ENCODE measurements at regions not wholly inside any gene's neighbourhood (a gene's known extent, or its start where the extent isn't known, plus 50 kb on each side); places are given as distances from the start of the nearest gene placed in this dataset.

DNA sequence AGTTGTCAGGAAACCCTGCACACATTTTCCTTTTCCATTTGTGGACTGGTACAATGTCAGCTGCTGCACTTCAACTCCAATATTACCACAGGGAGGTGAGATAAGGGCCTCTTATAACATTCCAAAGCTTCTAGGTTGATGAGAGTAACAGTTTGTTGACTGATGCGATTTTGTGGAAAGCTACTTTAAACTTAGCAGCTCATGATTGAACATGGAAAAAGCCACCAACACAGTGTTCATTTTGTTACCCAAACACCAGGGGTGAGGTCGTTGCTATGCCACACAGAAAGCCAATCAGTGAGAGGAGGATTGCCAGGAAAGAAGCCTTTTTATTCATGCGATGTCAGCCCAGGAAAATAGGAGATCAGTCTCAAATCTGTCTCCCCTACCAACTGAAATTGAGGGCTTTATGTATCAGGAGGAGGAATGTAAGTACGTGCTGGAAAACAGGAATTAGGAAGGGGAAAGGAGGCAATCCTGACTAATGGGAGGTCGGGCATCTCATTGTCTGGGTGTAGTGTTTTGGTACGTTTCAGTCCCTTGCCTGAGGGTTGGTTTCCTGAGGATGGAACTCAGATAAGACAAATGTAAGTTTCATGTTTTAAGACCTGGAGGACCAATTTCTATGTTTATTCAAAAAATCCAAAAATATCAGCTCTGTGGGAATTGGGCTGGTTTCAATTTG lies 92.7 kb upstream of the PLEKHA5 start:
- no TSS peak for BruUV-seq (replicated peaks)
- peaks cover 9% of the 10 kb centered on the region for H3K9me3 Mint-ChIP-seq (ENCODE audit: low read depth, unreplicated experiment)
- DNase-seq, result no peak
- CTCF ChIA-PET, result interaction anchor here (0.9 to 1.2 kb wide), 2 partner anchors 34 to 95 kb away, joined by 3 to 5 read pairs; no protein-coding TSS in a partner anchor
- intact Hi-C loops (cut with micrococcal nuclease; ENCODE audit: unreplicated experiment), result no loop called here
- H3K36me3 Mint-ChIP-seq (ENCODE audit: insufficient read depth, unreplicated experiment), result no peaks in the 10 kb centered on the region
- H3K27ac Mint-ChIP-seq (ENCODE audit: unreplicated experiment), result no peak overlapping the region
- peaks cover 18% of the 10 kb centered on the region for H3K4me1 Mint-ChIP-seq (ENCODE audit: low read depth, unreplicated experiment)
- TF ChIP-seq, protein P1, sequence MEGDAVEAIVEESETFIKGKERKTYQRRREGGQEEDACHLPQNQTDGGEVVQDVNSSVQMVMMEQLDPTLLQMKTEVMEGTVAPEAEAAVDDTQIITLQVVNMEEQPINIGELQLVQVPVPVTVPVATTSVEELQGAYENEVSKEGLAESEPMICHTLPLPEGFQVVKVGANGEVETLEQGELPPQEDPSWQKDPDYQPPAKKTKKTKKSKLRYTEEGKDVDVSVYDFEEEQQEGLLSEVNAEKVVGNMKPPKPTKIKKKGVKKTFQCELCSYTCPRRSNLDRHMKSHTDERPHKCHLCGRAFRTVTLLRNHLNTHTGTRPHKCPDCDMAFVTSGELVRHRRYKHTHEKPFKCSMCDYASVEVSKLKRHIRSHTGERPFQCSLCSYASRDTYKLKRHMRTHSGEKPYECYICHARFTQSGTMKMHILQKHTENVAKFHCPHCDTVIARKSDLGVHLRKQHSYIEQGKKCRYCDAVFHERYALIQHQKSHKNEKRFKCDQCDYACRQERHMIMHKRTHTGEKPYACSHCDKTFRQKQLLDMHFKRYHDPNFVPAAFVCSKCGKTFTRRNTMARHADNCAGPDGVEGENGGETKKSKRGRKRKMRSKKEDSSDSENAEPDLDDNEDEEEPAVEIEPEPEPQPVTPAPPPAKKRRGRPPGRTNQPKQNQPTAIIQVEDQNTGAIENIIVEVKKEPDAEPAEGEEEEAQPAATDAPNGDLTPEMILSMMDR (IDR thresholded peaks at IDR 0.05; ENCODE audit: unreplicated experiment), result no peak
- no peak overlapping the region for H3K4me3 Mint-ChIP-seq (ENCODE audit: low read depth, unreplicated experiment)
- H3K27me3 Mint-ChIP-seq (ENCODE audit: unreplicated experiment), result no peaks in the 10 kb centered on the region

DNA sequence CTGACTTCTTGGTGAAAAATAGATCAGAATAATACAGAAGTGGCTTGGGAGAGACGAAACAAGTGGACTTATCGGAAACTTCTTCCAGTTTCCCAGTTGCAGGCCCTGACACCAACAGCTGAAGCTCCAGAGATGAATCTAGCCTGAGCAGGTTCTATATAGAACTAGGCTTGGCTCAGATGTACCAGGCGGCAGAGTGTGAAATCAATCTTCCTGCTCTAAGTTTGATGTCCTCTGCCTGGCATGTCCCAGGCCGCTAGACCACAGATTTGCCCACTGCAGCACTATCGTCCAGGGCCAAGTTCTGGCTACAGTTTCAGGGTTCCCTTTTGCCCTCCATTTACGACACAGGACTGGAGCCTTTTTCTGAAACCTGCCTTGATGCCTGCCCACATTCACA lies 91.3 kb upstream of the PLEKHA5 start:
- DNase-seq, result no peak
- peaks cover 18% of the 10 kb centered on the region for H3K4me1 Mint-ChIP-seq (ENCODE audit: low read depth, unreplicated experiment)
- no peaks in the 10 kb centered on the region for H3K36me3 Mint-ChIP-seq (ENCODE audit: insufficient read depth, unreplicated experiment)
- H3K27ac Mint-ChIP-seq (ENCODE audit: unreplicated experiment), result no peak overlapping the region
- H3K4me3 Mint-ChIP-seq (ENCODE audit: low read depth, unreplicated experiment), result no peak overlapping the region
- CTCF ChIA-PET, result interaction anchor here (1.2 kb wide), 1 partner anchor 59 kb away, joined by 3 read pairs; no protein-coding TSS in a partner anchor
- peaks cover 7% of the 10 kb centered on the region for H3K9me3 Mint-ChIP-seq (ENCODE audit: low read depth, unreplicated experiment)
- no TSS peak for BruUV-seq (replicated peaks)
- TF ChIP-seq, protein P1 (IDR thresholded peaks at IDR 0.05; ENCODE audit: unreplicated experiment), result no peak
- no peaks in the 10 kb centered on the region for H3K27me3 Mint-ChIP-seq (ENCODE audit: unreplicated experiment)
- intact Hi-C loops (cut with micrococcal nuclease; ENCODE audit: unreplicated experiment), result no loop called here

DNA sequence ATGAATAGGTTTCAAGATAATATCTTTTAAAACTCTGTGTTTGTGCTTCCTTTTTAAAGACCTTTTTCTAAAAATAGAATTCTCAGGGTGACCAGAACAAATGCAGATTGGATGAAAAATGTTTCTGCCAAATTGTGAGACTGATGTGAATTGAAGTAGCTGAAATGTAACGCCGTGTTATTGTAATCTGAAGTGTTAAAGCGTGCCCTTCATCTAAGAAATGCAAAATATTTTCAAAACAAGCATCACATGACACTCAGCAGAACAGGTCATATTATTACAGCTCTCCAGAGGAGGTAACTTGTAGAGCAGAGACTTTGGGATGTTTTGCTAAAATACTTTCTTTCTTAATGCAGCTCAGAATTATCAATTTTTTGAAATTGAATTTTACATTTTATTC lies 90.0 kb upstream of the PLEKHA5 start:
- no peak overlapping the region for H3K4me3 Mint-ChIP-seq (ENCODE audit: low read depth, unreplicated experiment)
- CTCF ChIA-PET, result interaction anchor here (1.2 kb wide), 1 partner anchor 9 kb away, joined by 3 read pairs; no protein-coding TSS in a partner anchor
- DNase-seq, result no peak
- TF ChIP-seq, protein P1 (IDR thresholded peaks at IDR 0.05; ENCODE audit: unreplicated experiment), result no peak
- peaks cover 24% of the 10 kb centered on the region for H3K4me1 Mint-ChIP-seq (ENCODE audit: low read depth, unreplicated experiment)
- no peaks in the 10 kb centered on the region for H3K36me3 Mint-ChIP-seq (ENCODE audit: insufficient read depth, unreplicated experiment)
- H3K9me3 Mint-ChIP-seq (ENCODE audit: low read depth, unreplicated experiment), result peaks cover 2% of the 10 kb centered on the region
- no TSS peak for BruUV-seq (replicated peaks)
- intact Hi-C loops (cut with micrococcal nuclease; ENCODE audit: unreplicated experiment), result no loop called here
- H3K27ac Mint-ChIP-seq (ENCODE audit: unreplicated experiment), result no peak overlapping the region
- no peaks in the 10 kb centered on the region for H3K27me3 Mint-ChIP-seq (ENCODE audit: unreplicated experiment)

DNA sequence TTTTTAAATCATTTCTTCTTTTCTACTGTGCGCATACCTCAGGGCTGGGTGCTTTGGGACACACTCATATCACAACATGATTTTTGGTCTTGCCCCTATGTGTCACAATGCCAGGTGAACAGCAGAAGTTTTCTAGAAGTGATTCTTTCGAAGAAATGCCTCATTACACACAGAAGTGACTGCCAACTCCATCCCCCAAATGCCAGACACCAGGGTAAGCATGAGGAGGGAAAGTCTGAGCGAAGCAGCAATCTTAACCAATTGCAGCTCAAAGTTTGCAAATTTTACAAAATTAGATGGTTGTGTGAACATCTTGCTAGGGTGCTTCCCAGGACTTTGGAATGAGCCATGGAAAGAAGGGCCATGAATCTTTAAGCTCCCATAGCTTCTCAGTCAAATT lies 87.3 kb upstream of the PLEKHA5 start:
- CTCF ChIA-PET, result no interaction called here
- BruUV-seq (replicated peaks), result no TSS peak
- Mint-ChIP-seq H3K27me3 (ENCODE audit: unreplicated experiment) (no peaks in the 10 kb centered on the region), H3K27ac (ENCODE audit: unreplicated experiment) (no peak overlapping the region), H3K9me3 (ENCODE audit: low read depth, unreplicated experiment) (no peaks in the 10 kb centered on the region), H3K4me3 (ENCODE audit: low read depth, unreplicated experiment) (no peak overlapping the region), H3K4me1 (ENCODE audit: low read depth, unreplicated experiment) (peaks cover 28% of the 10 kb centered on the region), H3K36me3 (ENCODE audit: insufficient read depth, unreplicated experiment) (no peaks in the 10 kb centered on the region)
- TF ChIP-seq, protein P1 (IDR thresholded peaks at IDR 0.05; ENCODE audit: unreplicated experiment), result no peak
- intact Hi-C loops (cut with micrococcal nuclease; ENCODE audit: unreplicated experiment), result no loop called here
- DNase-seq, result no peak
